HL-60 (cell line): ENCODE measurements at regions not wholly inside any gene's neighbourhood (a gene's known extent, or its start where the extent isn't known, plus 50 kb on each side); places are given as distances from the start of the nearest gene placed in this dataset.

Source experiments
- DNase-seq, 2 experiments: peaks; one replicate each; pipeline ENCODE4 v3.0.0-alpha.2; 2010 to 2020; ENCODE audit warnings: low read depth in 1 of 2, low spot score in 1 of 2
- H3K27ac ChIP-seq: fragments of 250-450 bp; sonication (Bioruptor Pico); replicated peaks from 2 replicates; pipeline ENCODE4 v1.5.1; 2020; ENCODE audit warnings: mild to moderate bottlenecking, moderate library complexity
- H3K27me3 ChIP-seq: fragments of 250-450 bp; sonication (Bioruptor Pico); 2 replicates; pipeline ENCODE4 v1.5.1; 2021; ENCODE audit warnings: mild to moderate bottlenecking, moderate library complexity; ENCODE audit not compliant: insufficient read depth, poor library complexity, severe bottlenecking
- H3K4me3 ChIP-seq: replicated peaks from 2 replicates; pipeline ENCODE4 v1.5.1; 2011; ENCODE audit warnings: mild to moderate bottlenecking, control low read depth, low read length; ENCODE audit not compliant: insufficient read depth
- GABPA ChIP-seq: IDR thresholded peaks from 2 replicates; pipeline ENCODE4 v1.6.1; 2012; ENCODE audit warnings: low read depth
- POLR2AphosphoS5 ChIP-seq: IDR thresholded peaks from 2 replicates; pipeline ENCODE4 v1.6.1; 2012; ENCODE audit warnings: low read depth
- SPI1 ChIP-seq: IDR thresholded peaks from 2 replicates; pipeline ENCODE4 v1.6.1; 2012; ENCODE audit warnings: low read depth, mild to moderate bottlenecking, borderline replicate concordance
- TF ChIP-seq, protein P1 (sequence below): IDR thresholded peaks from one replicate; pipeline ENCODE4 v1.5.1; 2011; ENCODE audit warnings: low read length, control low read depth, inconsistent platforms; ENCODE audit not compliant: insufficient read depth
- TF ChIP-seq, protein P2 (sequence below): IDR thresholded peaks from 2 replicates; pipeline ENCODE4 v1.6.1; 2012; ENCODE audit warnings: low read depth; ENCODE audit not compliant: insufficient replicate concordance

DNA sequence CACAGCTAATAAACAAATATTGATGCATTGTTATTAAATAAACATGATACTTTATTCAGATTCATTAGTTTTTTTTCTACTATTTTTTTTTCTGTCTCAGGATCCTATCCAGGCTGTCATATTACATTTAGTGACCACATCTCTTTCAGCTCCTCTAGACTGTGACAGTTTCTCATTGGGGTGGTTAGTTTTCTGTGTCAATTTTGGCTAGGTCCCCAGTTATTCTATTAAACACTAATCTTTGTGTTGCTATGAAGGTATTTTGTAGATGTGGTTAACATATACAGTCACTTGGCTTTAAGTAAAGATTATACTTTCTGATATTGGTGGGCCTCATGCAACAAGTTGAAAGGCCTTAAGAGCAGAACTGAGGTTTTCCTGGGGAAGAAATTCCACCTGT is 563.0 kb downstream of the LRRC70 start:
- Histone ChIP-seq H3K4me3 (no peak overlapping the region), H3K27ac (no peak overlapping the region), H3K27me3 (no peaks in the 10 kb centered on the region)
- TF ChIP-seq, protein P1, sequence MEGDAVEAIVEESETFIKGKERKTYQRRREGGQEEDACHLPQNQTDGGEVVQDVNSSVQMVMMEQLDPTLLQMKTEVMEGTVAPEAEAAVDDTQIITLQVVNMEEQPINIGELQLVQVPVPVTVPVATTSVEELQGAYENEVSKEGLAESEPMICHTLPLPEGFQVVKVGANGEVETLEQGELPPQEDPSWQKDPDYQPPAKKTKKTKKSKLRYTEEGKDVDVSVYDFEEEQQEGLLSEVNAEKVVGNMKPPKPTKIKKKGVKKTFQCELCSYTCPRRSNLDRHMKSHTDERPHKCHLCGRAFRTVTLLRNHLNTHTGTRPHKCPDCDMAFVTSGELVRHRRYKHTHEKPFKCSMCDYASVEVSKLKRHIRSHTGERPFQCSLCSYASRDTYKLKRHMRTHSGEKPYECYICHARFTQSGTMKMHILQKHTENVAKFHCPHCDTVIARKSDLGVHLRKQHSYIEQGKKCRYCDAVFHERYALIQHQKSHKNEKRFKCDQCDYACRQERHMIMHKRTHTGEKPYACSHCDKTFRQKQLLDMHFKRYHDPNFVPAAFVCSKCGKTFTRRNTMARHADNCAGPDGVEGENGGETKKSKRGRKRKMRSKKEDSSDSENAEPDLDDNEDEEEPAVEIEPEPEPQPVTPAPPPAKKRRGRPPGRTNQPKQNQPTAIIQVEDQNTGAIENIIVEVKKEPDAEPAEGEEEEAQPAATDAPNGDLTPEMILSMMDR = no peak
- no peak for DNase-seq

DNA sequence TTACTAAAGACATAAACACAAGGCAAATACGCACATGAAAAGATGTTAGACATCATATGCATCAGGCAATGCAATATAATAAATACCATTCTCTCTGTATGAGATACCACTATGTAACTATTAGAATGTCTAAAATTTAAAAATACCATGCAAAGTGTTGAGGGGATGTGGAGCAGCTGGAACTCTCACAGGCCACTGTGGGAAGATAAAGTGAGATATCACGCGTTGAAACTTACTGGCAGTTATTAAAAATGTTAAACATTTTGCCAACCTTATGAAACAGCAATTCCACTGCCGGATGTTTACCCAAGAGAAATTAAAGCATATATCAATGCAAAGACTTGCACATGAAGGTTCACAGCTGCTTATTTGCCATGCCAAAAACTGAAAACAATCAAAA is 556.7 kb downstream of the LRRC70 start:
- TF ChIP-seq, protein P2, sequence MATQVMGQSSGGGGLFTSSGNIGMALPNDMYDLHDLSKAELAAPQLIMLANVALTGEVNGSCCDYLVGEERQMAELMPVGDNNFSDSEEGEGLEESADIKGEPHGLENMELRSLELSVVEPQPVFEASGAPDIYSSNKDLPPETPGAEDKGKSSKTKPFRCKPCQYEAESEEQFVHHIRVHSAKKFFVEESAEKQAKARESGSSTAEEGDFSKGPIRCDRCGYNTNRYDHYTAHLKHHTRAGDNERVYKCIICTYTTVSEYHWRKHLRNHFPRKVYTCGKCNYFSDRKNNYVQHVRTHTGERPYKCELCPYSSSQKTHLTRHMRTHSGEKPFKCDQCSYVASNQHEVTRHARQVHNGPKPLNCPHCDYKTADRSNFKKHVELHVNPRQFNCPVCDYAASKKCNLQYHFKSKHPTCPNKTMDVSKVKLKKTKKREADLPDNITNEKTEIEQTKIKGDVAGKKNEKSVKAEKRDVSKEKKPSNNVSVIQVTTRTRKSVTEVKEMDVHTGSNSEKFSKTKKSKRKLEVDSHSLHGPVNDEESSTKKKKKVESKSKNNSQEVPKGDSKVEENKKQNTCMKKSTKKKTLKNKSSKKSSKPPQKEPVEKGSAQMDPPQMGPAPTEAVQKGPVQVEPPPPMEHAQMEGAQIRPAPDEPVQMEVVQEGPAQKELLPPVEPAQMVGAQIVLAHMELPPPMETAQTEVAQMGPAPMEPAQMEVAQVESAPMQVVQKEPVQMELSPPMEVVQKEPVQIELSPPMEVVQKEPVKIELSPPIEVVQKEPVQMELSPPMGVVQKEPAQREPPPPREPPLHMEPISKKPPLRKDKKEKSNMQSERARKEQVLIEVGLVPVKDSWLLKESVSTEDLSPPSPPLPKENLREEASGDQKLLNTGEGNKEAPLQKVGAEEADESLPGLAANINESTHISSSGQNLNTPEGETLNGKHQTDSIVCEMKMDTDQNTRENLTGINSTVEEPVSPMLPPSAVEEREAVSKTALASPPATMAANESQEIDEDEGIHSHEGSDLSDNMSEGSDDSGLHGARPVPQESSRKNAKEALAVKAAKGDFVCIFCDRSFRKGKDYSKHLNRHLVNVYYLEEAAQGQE = no peak
- TF ChIP-seq POLR2AphosphoS5 (no peak), SPI1 (no peak), GABPA (no peak)
- TF ChIP-seq, protein P1 = no peak
- Histone ChIP-seq H3K27me3 (no peaks in the 10 kb centered on the region), H3K27ac (no peak overlapping the region), H3K4me3 (no peak overlapping the region)
- no peak for DNase-seq

DNA sequence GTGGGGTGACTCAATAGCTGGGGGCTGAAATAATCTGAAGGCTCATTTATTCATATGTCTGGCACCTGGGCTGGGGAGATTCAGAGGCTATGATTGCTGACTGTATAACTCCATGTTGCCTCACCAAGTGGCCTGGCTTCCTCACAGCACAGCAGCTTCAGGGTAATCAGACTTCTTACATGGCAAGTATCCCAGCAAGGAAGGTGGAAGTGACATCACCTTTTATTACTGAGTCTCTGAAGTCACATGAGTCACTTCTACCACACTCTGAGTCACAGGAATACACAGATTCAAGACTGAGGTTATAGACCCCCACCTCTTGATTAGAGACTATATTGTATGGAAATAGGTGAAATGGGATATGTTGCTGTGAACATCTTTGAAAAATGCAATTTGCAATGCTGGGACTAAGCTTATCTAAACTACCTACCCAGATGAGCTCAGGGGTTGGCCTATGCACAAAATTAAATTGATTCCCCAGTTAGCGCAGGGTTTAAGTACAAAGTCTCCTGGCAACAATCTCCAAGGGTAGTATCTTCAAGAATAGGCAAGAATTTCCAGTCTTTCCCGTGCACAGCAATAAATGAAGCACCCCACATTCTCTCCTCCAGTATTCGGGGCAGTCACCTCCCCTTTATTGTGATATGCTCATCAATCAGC is 553.1 kb downstream of the LRRC70 start:
- TF ChIP-seq SPI1 (no peak), POLR2AphosphoS5 (no peak), GABPA (no peak)
- TF ChIP-seq, protein P2 = no peak
- TF ChIP-seq, protein P1 = no peak
- H3K27me3 ChIP-seq = no peaks in the 10 kb centered on the region
- DNase-seq = no peak
- H3K4me3 ChIP-seq = no peak overlapping the region
- no peak overlapping the region for H3K27ac ChIP-seq

DNA sequence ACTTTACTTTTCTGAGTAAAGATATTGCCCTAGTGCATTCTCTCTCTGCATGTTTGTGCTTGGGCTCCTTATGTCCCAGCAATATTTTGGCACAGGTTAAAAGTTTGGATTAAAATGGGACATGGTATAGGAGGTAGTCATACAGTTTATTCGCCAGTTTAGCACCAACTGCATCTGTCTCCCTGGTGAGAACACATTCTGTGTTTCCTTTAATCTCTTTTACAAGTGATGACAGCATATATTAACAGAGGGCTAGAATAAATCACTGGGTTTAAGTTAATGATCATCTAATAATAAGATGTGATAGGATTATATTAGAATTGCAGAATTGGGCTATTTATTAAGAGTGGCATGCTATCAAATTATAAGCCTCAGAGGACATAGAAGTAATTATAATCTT is 550.1 kb downstream of the LRRC70 start:
- no peak overlapping the region for H3K27ac ChIP-seq
- H3K27me3 ChIP-seq = no peaks in the 10 kb centered on the region
- DNase-seq = no peak
- TF ChIP-seq, protein P1 = no peak
- TF ChIP-seq SPI1 = no peak
- TF ChIP-seq GABPA = no peak
- TF ChIP-seq POLR2AphosphoS5 = no peak
- TF ChIP-seq, protein P2 = no peak
- no peak overlapping the region for H3K4me3 ChIP-seq
